ENCODE measurements at regions not wholly inside any gene's neighbourhood (a gene's known extent, or its start where the extent isn't known, plus 50 kb on each side); places are given as distances from the start of the nearest gene placed in this dataset.

GRCh38 chr3:152629363-152630122, 205.4 kb upstream of the P2RY1 start:
- no peak for TF ChIP-seq CTCF (IDR thresholded peaks at IDR 0.05; ENCODE audit: low read depth, low read length)
- no peak overlapping the region for H3K4me3 ChIP-seq (ENCODE audit: low read depth, low read length)
- H3K9me3 ChIP-seq (ENCODE audit: severe bottlenecking), result no peaks in the 10 kb centered on the region
- no peak overlapping the region for H3K27ac ChIP-seq
- H3K27me3 ChIP-seq (ENCODE audit: insufficient read depth, low read depth, severe bottlenecking), result no peaks in the 10 kb centered on the region
- no peak for DNase-seq
- H3K36me3 ChIP-seq, result no peaks in the 10 kb centered on the region

- no peaks in the 10 kb centered on the region for H3K9me3 ChIP-seq (ENCODE audit: severe bottlenecking)
- no peak for TF ChIP-seq CTCF (IDR thresholded peaks at IDR 0.05; ENCODE audit: low read depth, low read length)
- no peak overlapping the region for H3K27ac ChIP-seq
- no peaks in the 10 kb centered on the region for H3K36me3 ChIP-seq
- no peak for DNase-seq
- no peaks in the 10 kb centered on the region for H3K27me3 ChIP-seq (ENCODE audit: insufficient read depth, low read depth, severe bottlenecking)
- H3K4me3 ChIP-seq (ENCODE audit: low read depth, low read length), result no peak overlapping the region
Observed at GRCh38 chr3:152635389-152635788, 199.5 kb upstream of the P2RY1 start.

GRCh38 chr3:152636651-152637050, 198.3 kb upstream of the P2RY1 start:
- no peaks in the 10 kb centered on the region for H3K9me3 ChIP-seq (ENCODE audit: severe bottlenecking)
- H3K27me3 ChIP-seq (ENCODE audit: insufficient read depth, low read depth, severe bottlenecking), result no peaks in the 10 kb centered on the region
- TF ChIP-seq CTCF (IDR thresholded peaks at IDR 0.05; ENCODE audit: low read depth, low read length), result no peak
- no peak overlapping the region for H3K27ac ChIP-seq
- no peaks in the 10 kb centered on the region for H3K36me3 ChIP-seq
- no peak for DNase-seq
- no peak overlapping the region for H3K4me3 ChIP-seq (ENCODE audit: low read depth, low read length)

- DNase-seq, result no peak
- TF ChIP-seq CTCF (IDR thresholded peaks at IDR 0.05; ENCODE audit: low read depth, low read length), result no peak
Observed at GRCh38 chr3:152638214-152638613, 196.7 kb upstream of the P2RY1 start.

GRCh38 chr3:152638707-152639450, 196.1 kb upstream of the P2RY1 start:
- Histone ChIP-seq H3K27ac (no peak overlapping the region), H3K4me3 (ENCODE audit: low read depth, low read length) (no peak overlapping the region), H3K9me3 (ENCODE audit: severe bottlenecking) (no peaks in the 10 kb centered on the region), H3K27me3 (ENCODE audit: insufficient read depth, low read depth, severe bottlenecking) (no peaks in the 10 kb centered on the region), H3K36me3 (no peaks in the 10 kb centered on the region)
- TF ChIP-seq CTCF (IDR thresholded peaks at IDR 0.05; ENCODE audit: low read depth, low read length), result no peak
- no peak for DNase-seq

More at GRCh38 chr3:152638214-152638613, 196.7 kb upstream of the P2RY1 start:
- Histone ChIP-seq H3K9me3 (ENCODE audit: severe bottlenecking) (no peaks in the 10 kb centered on the region), H3K27ac (no peak overlapping the region), H3K4me3 (ENCODE audit: low read depth, low read length) (no peak overlapping the region), H3K27me3 (ENCODE audit: insufficient read depth, low read depth, severe bottlenecking) (no peaks in the 10 kb centered on the region), H3K36me3 (no peaks in the 10 kb centered on the region)

Data from WERI-Rb-1 (cell line).